ENCODE measurements at regions not wholly inside any gene's neighbourhood (a gene's known extent, or its start where the extent isn't known, plus 50 kb on each side); places are given as distances from the start of the nearest gene placed in this dataset.

- TF ChIP-seq MYC (IDR thresholded peaks at IDR 0.05; ENCODE audit: low read depth, low read length) (no peak), FOS (IDR thresholded peaks at IDR 0.05; ENCODE audit: borderline replicate concordance, insufficient read depth, low read length) (no peak), JUN (IDR thresholded peaks at IDR 0.05; ENCODE audit: borderline replicate concordance, insufficient read depth, insufficient read length, low read depth) (no peak), GATA2 (IDR thresholded peaks at IDR 0.05; ENCODE audit: insufficient read depth, insufficient read length, low read depth, low read length) (no peak), EZH2 (IDR thresholded peaks at IDR 0.05; ENCODE audit: borderline replicate concordance, low read depth, low read length, severe bottlenecking) (no peak), POLR2A (IDR thresholded peaks at IDR 0.05; ENCODE audit: low read depth, low read length) (no peak), POLR2AphosphoS5 (IDR thresholded peaks at IDR 0.05; ENCODE audit: insufficient read depth, low read depth, low read length) (no peak)
- TF ChIP-seq, protein P1, sequence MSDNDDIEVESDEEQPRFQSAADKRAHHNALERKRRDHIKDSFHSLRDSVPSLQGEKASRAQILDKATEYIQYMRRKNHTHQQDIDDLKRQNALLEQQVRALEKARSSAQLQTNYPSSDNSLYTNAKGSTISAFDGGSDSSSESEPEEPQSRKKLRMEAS (IDR thresholded peaks at IDR 0.05; ENCODE audit: insufficient read depth, insufficient read length), result no peak
- TF ChIP-seq, protein P2, sequence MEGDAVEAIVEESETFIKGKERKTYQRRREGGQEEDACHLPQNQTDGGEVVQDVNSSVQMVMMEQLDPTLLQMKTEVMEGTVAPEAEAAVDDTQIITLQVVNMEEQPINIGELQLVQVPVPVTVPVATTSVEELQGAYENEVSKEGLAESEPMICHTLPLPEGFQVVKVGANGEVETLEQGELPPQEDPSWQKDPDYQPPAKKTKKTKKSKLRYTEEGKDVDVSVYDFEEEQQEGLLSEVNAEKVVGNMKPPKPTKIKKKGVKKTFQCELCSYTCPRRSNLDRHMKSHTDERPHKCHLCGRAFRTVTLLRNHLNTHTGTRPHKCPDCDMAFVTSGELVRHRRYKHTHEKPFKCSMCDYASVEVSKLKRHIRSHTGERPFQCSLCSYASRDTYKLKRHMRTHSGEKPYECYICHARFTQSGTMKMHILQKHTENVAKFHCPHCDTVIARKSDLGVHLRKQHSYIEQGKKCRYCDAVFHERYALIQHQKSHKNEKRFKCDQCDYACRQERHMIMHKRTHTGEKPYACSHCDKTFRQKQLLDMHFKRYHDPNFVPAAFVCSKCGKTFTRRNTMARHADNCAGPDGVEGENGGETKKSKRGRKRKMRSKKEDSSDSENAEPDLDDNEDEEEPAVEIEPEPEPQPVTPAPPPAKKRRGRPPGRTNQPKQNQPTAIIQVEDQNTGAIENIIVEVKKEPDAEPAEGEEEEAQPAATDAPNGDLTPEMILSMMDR (IDR thresholded peaks at IDR 0.05; ENCODE audit: extremely low read depth in 1 of 2, insufficient read depth in 1 of 2, low read depth in 1 of 2, low read length in 2 of 2), result no peak
- no peak for FAIRE-seq
Observed at GRCh38 chr4:170491981-170492380, 402.2 kb upstream of the AADAT start.

More at GRCh38 chr4:170491981-170492380, 402.2 kb upstream of the AADAT start:
- Histone ChIP-seq H4K20me1 (replicated peaks; ENCODE audit: control insufficient read depth, extremely low read depth, insufficient read depth, low read length) (no peaks in the 10 kb centered on the region), H3K9ac (replicated peaks; ENCODE audit: extremely low read depth, insufficient read depth, low read length) (no peak overlapping the region), H3K79me2 (ENCODE audit: control insufficient read depth, insufficient read depth, low read length) (no peaks in the 10 kb centered on the region), H3K36me3 (ENCODE audit: control insufficient read depth in 2 of 2, extremely low read depth in 1 of 2, insufficient read depth in 2 of 2, low read length in 2 of 2) (no peaks in the 10 kb centered on the region), H3K4me1 (ENCODE audit: control insufficient read depth, extremely low read depth, insufficient read depth, low read length) (no peaks in the 10 kb centered on the region), H3K4me2 (ENCODE audit: insufficient read depth, low read length) (no peak overlapping the region), H3K4me3 (replicated peaks in 1 of 3; ENCODE audit: insufficient read depth in 1 of 3, low read depth in 1 of 3, low read length in 3 of 3) (no peak overlapping the region), H3K27me3 (ENCODE audit: control insufficient read depth in 2 of 2, insufficient read depth in 2 of 2, low read length in 2 of 2) (no peaks in the 10 kb centered on the region), H3K9me1 (replicated peaks; ENCODE audit: control insufficient read depth, extremely low read depth, insufficient read depth, low read length) (no peaks in the 10 kb centered on the region), H3K27ac (ENCODE audit: insufficient read depth, low read depth, low read length) (no peak overlapping the region), H2AFZ (ENCODE audit: low read depth, low read length) (no peak overlapping the region), H3K9me3 (replicated peaks; ENCODE audit: control insufficient read depth, insufficient read depth, low read length) (no peaks in the 10 kb centered on the region)
- dilution Hi-C loops (cut with MboI; ENCODE audit: extremely low pct_ligation_motif_present, low sequenced_read_pairs) (no loop called here), intact Hi-C loops (cut with micrococcal nuclease) (no loop called here)
- BruUV-seq (replicated peaks), result no TSS peak
- ChIA-PET CTCF (no interaction called here), POLR2A (no interaction called here)
- DNase-seq (ENCODE audit: low read depth, low spot score), result no peak
